CD1c-positive myeloid dendritic cell (primary cell): ENCODE measurements at regions not wholly inside any gene's neighbourhood (a gene's known extent, or its start where the extent isn't known, plus 50 kb on each side); places are given as distances from the start of the nearest gene placed in this dataset.
A peak's percentile ranks its signal among the peaks of the same experiment; 100 is the strongest.

Experiments
- DNase-seq: peaks from one replicate; pipeline ENCODE4 v3.0.0-alpha.2; 2016; ENCODE audit errors: extremely low spot score

- DNase-seq, result no peak
Observed at GRCh38 chr4:36394352-36394903, 113.0 kb downstream of the DTHD1 start.

- DNase-seq, result peak; percentile 65
Observed at GRCh38 chr4:36399762-36400353, 118.4 kb downstream of the DTHD1 start.

GRCh38 chr4:36402008-36402758 is 120.8 kb downstream of the DTHD1 start:
- DNase-seq, result no peak

GRCh38 chr4:36411338-36411737 is 129.9 kb downstream of the DTHD1 start:
- DNase-seq, result no peak

GRCh38 chr4:36414248-36414647 is 132.8 kb downstream of the DTHD1 start:
- DNase-seq, result no peak

GRCh38 chr4:36417146-36417545 is 135.7 kb downstream of the DTHD1 start:
- no peak for DNase-seq

- DNase-seq, result no peak
Observed at GRCh38 chr4:36420111-36420679, 138.8 kb downstream of the DTHD1 start.

- no peak for DNase-seq
Observed at GRCh38 chr4:36422607-36423006, 141.2 kb downstream of the DTHD1 start.

GRCh38 chr4:36426741-36427140 is 145.3 kb downstream of the DTHD1 start:
- no peak for DNase-seq

GRCh38 chr4:36427696-36428095 is 146.3 kb downstream of the DTHD1 start:
- no peak for DNase-seq

- DNase-seq, result no peak
Observed at GRCh38 chr4:36432586-36432985, 151.2 kb downstream of the DTHD1 start.

- DNase-seq, result no peak
Observed at GRCh38 chr4:36439556-36439955, 158.1 kb downstream of the DTHD1 start.

- DNase-seq, result peak; percentile 41
Observed at GRCh38 chr4:36445480-36445879, 164.1 kb downstream of the DTHD1 start.

- no peak for DNase-seq
Observed at GRCh38 chr4:36446275-36446674, 164.9 kb downstream of the DTHD1 start.

GRCh38 chr4:36461344-36461743 is 179.9 kb downstream of the DTHD1 start:
- no peak for DNase-seq

GRCh38 chr4:36467670-36468069 is 186.3 kb downstream of the DTHD1 start:
- no peak for DNase-seq

GRCh38 chr4:36471903-36472302 is 190.5 kb downstream of the DTHD1 start:
- DNase-seq, result no peak

- no peak for DNase-seq
Observed at GRCh38 chr4:36476135-36476534, 194.7 kb downstream of the DTHD1 start.

- no peak for DNase-seq
Observed at GRCh38 chr4:36477861-36478260, 196.4 kb downstream of the DTHD1 start.

- DNase-seq, result no peak
Observed at GRCh38 chr4:36485885-36486284, 204.5 kb downstream of the DTHD1 start.

GRCh38 chr4:36489798-36490197 is 208.4 kb downstream of the DTHD1 start:
- no peak for DNase-seq

- no peak for DNase-seq
Observed at GRCh38 chr4:36492041-36492440, 210.6 kb downstream of the DTHD1 start.

GRCh38 chr4:36492590-36492989 is 211.2 kb downstream of the DTHD1 start:
- no peak for DNase-seq
